ENCODE measurements at regions not wholly inside any gene's neighbourhood (a gene's known extent, or its start where the extent isn't known, plus 50 kb on each side); places are given as distances from the start of the nearest gene placed in this dataset.

- H2AK9ac ChIP-seq (replicated peaks; ENCODE audit: low read depth, low read length, poor library complexity), result no peak overlapping the region
- no peaks in the 10 kb centered on the region for H3K79me1 ChIP-seq (ENCODE audit: low read depth in 1 of 2, low read length in 2 of 2)
- H3K4ac ChIP-seq (ENCODE audit: low read depth, low read length), result no peak overlapping the region
- TF ChIP-seq NFE2L2 (IDR thresholded peaks at IDR 0.05; ENCODE audit: low read depth, low read length) (no peak), MAZ (IDR thresholded peaks at IDR 0.05; ENCODE audit: borderline replicate concordance, low read depth, low read length) (no peak), RFX5 (IDR thresholded peaks at IDR 0.05; ENCODE audit: low read depth, low read length) (no peak), POLR2A (IDR thresholded peaks at IDR 0.05; ENCODE audit: low read depth, low read length) (no peak), CEBPB (IDR thresholded peaks at IDR 0.05; ENCODE audit: low read depth, low read length) (no peak), SMC3 (IDR thresholded peaks at IDR 0.05; ENCODE audit: low read depth, low read length) (no peak), BHLHE40 (IDR thresholded peaks at IDR 0.05; ENCODE audit: low read depth, low read length) (no peak), FOS (IDR thresholded peaks at IDR 0.05; ENCODE audit: low read depth, low read length) (no peak), MXI1 (IDR thresholded peaks at IDR 0.05; ENCODE audit: borderline replicate concordance, low read depth, low read length) (no peak), RAD21 (IDR thresholded peaks at IDR 0.05; ENCODE audit: low read length) (no peak), RCOR1 (IDR thresholded peaks at IDR 0.05; ENCODE audit: insufficient replicate concordance, low read length) (no peak), USF2 (IDR thresholded peaks at IDR 0.05; ENCODE audit: low read depth, low read length) (no peak)
- H2BK15ac ChIP-seq (ENCODE audit: low read depth, low read length), result no peak overlapping the region
- H2AK5ac ChIP-seq (ENCODE audit: low read depth, low read length), result no peak overlapping the region
- H4K20me1 ChIP-seq (ENCODE audit: insufficient read depth, low read length), result no peaks in the 10 kb centered on the region
- H3K4me3 ChIP-seq (ENCODE audit: insufficient read depth, low read depth, low read length), result no peak overlapping the region
- H3K9ac ChIP-seq (ENCODE audit: low read depth, low read length), result no peak overlapping the region
- H3K9me1 ChIP-seq (ENCODE audit: insufficient read depth, low read length), result no peaks in the 10 kb centered on the region
- no peak overlapping the region for H3K27ac ChIP-seq (ENCODE audit: insufficient read depth, low read length)
- H3K14ac ChIP-seq (replicated peaks; ENCODE audit: low read depth, low read length), result no peak overlapping the region
- no peaks in the 10 kb centered on the region for H3K27me3 ChIP-seq (ENCODE audit: control insufficient read depth, insufficient read depth, low read length)
- in situ Hi-C loops (cut with MboI; ENCODE audit: low sequenced_read_pairs) (no loop called here), intact Hi-C loops (cut with micrococcal nuclease) (no loop called here), dilution Hi-C loops (cut with HindIII; ENCODE audit: low sequenced_read_pairs, unreplicated experiment) (no loop called here)
- DNase-seq (no peak), ATAC-seq (ENCODE audit: low read depth) (no peak)
- H4K5ac ChIP-seq (ENCODE audit: low read depth, low read length), result peak overlapping the region; percentile 67; the same call in 1 of the 2 replicates
- H3K18ac ChIP-seq (ENCODE audit: low read depth, low read length), result peak overlapping the region; percentile 89; the same call in 1 of the 2 replicates
- H3K4me1 ChIP-seq (ENCODE audit: control insufficient read depth, insufficient read depth, low read length), result no peaks in the 10 kb centered on the region
- peak overlapping the region; percentile 60; the same call in 1 of the 2 replicates for H3K4me2 ChIP-seq (ENCODE audit: low read depth, low read length)
- BruUV-seq (replicated peaks), result no TSS peak
- no peak overlapping the region for H2BK5ac ChIP-seq (ENCODE audit: low read depth, low read length, poor library complexity, severe bottlenecking)
- no peak overlapping the region for H2BK20ac ChIP-seq (ENCODE audit: low read depth, low read length)
- no peaks in the 10 kb centered on the region for H3K36me3 ChIP-seq (ENCODE audit: control insufficient read depth, insufficient read depth, low read length)
- peak overlapping the region in 1 of 2 experiments; percentile 24; a peak in 1 of 4 replicates for H4K8ac ChIP-seq (ENCODE audit: low read depth in 2 of 2, low read length in 2 of 2)
- CTCF ChIA-PET, result interaction anchor here (0.6 kb wide), 1 partner anchor 125 kb away, joined by 3 read pairs; no protein-coding TSS in a partner anchor
- POLR2A ChIA-PET (ENCODE audit: unreplicated experiment), result no interaction called here
- H4K91ac ChIP-seq (ENCODE audit: insufficient read depth, low read depth, low read length), result no peak overlapping the region
- H2BK120ac ChIP-seq (ENCODE audit: low read depth, low read length), result no peak overlapping the region; the same call in 1 of the 2 replicates
- no peak overlapping the region for H3K23ac ChIP-seq (ENCODE audit: low read depth, low read length)
- no CpG with 5 or more reads among the region's 1 CpG for WGBS, 2 experiments (ENCODE audit: extremely low coverage in 2 of 2, insufficient read length in 1 of 2)
- no peaks in the 10 kb centered on the region for H3K9me3 ChIP-seq (ENCODE audit: control insufficient read depth, insufficient read depth, low read length)
- H3K56ac ChIP-seq (ENCODE audit: extremely low read depth, insufficient read depth, low read length), result no peak overlapping the region
- H2AFZ ChIP-seq (replicated peaks; ENCODE audit: low read length, poor library complexity), result no peak overlapping the region
Observed at GRCh38 chr3:101133652-101134051, 140.4 kb upstream of the ABI3BP start.

All from IMR-90 (cell line).